Muscle of leg (tissue), 3 donors: ENCODE measurements at regions not wholly inside any gene's neighbourhood (a gene's known extent, or its start where the extent isn't known, plus 50 kb on each side); places are given as distances from the start of the nearest gene placed in this dataset.

Source experiments
- DNase-seq: peaks from one replicate; pipeline ENCODE4 v3.0.0; 2013
- H3K27ac ChIP-seq: one replicate; pipeline ENCODE4 v1.5.1; 2013; ENCODE audit warnings: mild to moderate bottlenecking, low read length, control low read depth
- H3K27me3 ChIP-seq: one replicate; pipeline ENCODE4 v1.6.1; 2013; ENCODE audit warnings: low read length; ENCODE audit not compliant: control insufficient read depth, insufficient read depth
- H3K36me3 ChIP-seq: one replicate; pipeline ENCODE4 v1.6.1; 2013; ENCODE audit warnings: low read length; ENCODE audit not compliant: control insufficient read depth, insufficient read depth
- H3K4me1 ChIP-seq: one replicate; pipeline ENCODE4 v1.6.1; 2013; ENCODE audit warnings: low read length; ENCODE audit not compliant: control insufficient read depth, insufficient read depth
- H3K4me3 ChIP-seq: one replicate; pipeline ENCODE4 v1.5.1; 2013; ENCODE audit warnings: low read length, control low read depth
- H3K9me3 ChIP-seq: replicated peaks from 2 replicates; pipeline ENCODE4 v1.6.1; 2013; ENCODE audit warnings: low read depth, low read length; ENCODE audit not compliant: control insufficient read depth
- WGBS: methylation state at CpG from one replicate; pipeline ENCODE4 v1.1.5; 2013; ENCODE audit warnings: missing lambda C conversion rate; ENCODE audit not compliant: insufficient coverage; 5-methylcytosine and 5-hydroxymethylcytosine counted together

- no peak for DNase-seq
- no peak overlapping the region for H3K4me3 ChIP-seq
- WGBS, result no CpG with 5 or more reads among the region's 1 CpG
- no peaks in the 10 kb centered on the region for H3K27me3 ChIP-seq
- H3K36me3 ChIP-seq, result no peaks in the 10 kb centered on the region
- peaks cover 2% of the 10 kb centered on the region for H3K9me3 ChIP-seq
- no peak overlapping the region for H3K27ac ChIP-seq
- no peaks in the 10 kb centered on the region for H3K4me1 ChIP-seq
These were observed 115.8 kb downstream of the SYT10 start for GRCh38 chr12:33323823-33324222.

GRCh38 chr12:33322519-33322918, 117.1 kb downstream of the SYT10 start:
- 78% methylated on average over 3 of the region's 5 CpGs for WGBS
- no peak for DNase-seq

GRCh38 chr12:33317746-33318145, 121.9 kb downstream of the SYT10 start:
- no peak overlapping the region for H3K4me3 ChIP-seq
- WGBS, result no CpG with 5 or more reads among the region's 1 CpG

More at GRCh38 chr12:33322519-33322918, 117.1 kb downstream of the SYT10 start:
- H3K36me3 ChIP-seq, result no peaks in the 10 kb centered on the region
- H3K4me3 ChIP-seq, result no peak overlapping the region
- H3K27me3 ChIP-seq, result no peaks in the 10 kb centered on the region
- no peaks in the 10 kb centered on the region for H3K9me3 ChIP-seq
- H3K27ac ChIP-seq, result no peak overlapping the region
- no peaks in the 10 kb centered on the region for H3K4me1 ChIP-seq

GRCh38 chr12:33314223-33314622, 125.4 kb downstream of the SYT10 start:
- H3K4me1 ChIP-seq, result no peaks in the 10 kb centered on the region
- no peak for DNase-seq
- H3K36me3 ChIP-seq, result no peaks in the 10 kb centered on the region
- H3K27me3 ChIP-seq, result no peaks in the 10 kb centered on the region
- no CpG with 5 or more reads among the region's 1 CpG for WGBS
- H3K9me3 ChIP-seq, result peaks cover 2% of the 10 kb centered on the region
- H3K4me3 ChIP-seq, result no peak overlapping the region
- H3K27ac ChIP-seq, result no peak overlapping the region

More at GRCh38 chr12:33317746-33318145, 121.9 kb downstream of the SYT10 start:
- H3K4me1 ChIP-seq, result no peaks in the 10 kb centered on the region
- H3K27ac ChIP-seq, result no peak overlapping the region
- H3K9me3 ChIP-seq, result peaks cover 2% of the 10 kb centered on the region
- DNase-seq, result no peak
- H3K36me3 ChIP-seq, result no peaks in the 10 kb centered on the region
- no peaks in the 10 kb centered on the region for H3K27me3 ChIP-seq

GRCh38 chr12:33313476-33313875, 126.1 kb downstream of the SYT10 start:
- no peak overlapping the region for H3K4me3 ChIP-seq
- no peaks in the 10 kb centered on the region for H3K27me3 ChIP-seq
- H3K27ac ChIP-seq, result no peak overlapping the region
- peaks cover 4% of the 10 kb centered on the region for H3K9me3 ChIP-seq
- DNase-seq, result no peak
- H3K36me3 ChIP-seq, result no peaks in the 10 kb centered on the region
- H3K4me1 ChIP-seq, result no peaks in the 10 kb centered on the region

- Histone ChIP-seq H3K4me3 (no peak overlapping the region), H3K36me3 (no peaks in the 10 kb centered on the region), H3K9me3 (peaks cover 4% of the 10 kb centered on the region), H3K27ac (no peak overlapping the region), H3K27me3 (no peaks in the 10 kb centered on the region), H3K4me1 (no peaks in the 10 kb centered on the region)
- DNase-seq, result no peak
- WGBS, result 68% methylated on average over 2 of the region's 4 CpGs
These were observed 129.1 kb downstream of the SYT10 start for GRCh38 chr12:33310471-33310870.

- Histone ChIP-seq H3K4me1 (no peaks in the 10 kb centered on the region), H3K27me3 (no peaks in the 10 kb centered on the region), H3K36me3 (no peaks in the 10 kb centered on the region), H3K27ac (no peak overlapping the region), H3K4me3 (no peak overlapping the region), H3K9me3 (peaks cover 2% of the 10 kb centered on the region)
- WGBS, result 100% methylated on average over 1 of the region's 2 CpGs
- DNase-seq, result no peak
These were observed 135.4 kb downstream of the SYT10 start for GRCh38 chr12:33304176-33304575.

GRCh38 chr12:33296529-33296928, 143.1 kb downstream of the SYT10 start:
- no peak for DNase-seq
- WGBS, result 60% methylated on average over 2 of the region's 2 CpGs
- H3K27ac ChIP-seq, result no peak overlapping the region
- H3K36me3 ChIP-seq, result no peaks in the 10 kb centered on the region
- H3K9me3 ChIP-seq, result no peaks in the 10 kb centered on the region
- no peak overlapping the region for H3K4me3 ChIP-seq
- no peaks in the 10 kb centered on the region for H3K27me3 ChIP-seq
- no peaks in the 10 kb centered on the region for H3K4me1 ChIP-seq

GRCh38 chr12:33290703-33291102, 148.9 kb downstream of the SYT10 start:
- DNase-seq, result no peak
- Histone ChIP-seq H3K4me1 (no peaks in the 10 kb centered on the region), H3K27me3 (no peaks in the 10 kb centered on the region), H3K4me3 (no peak overlapping the region), H3K9me3 (no peaks in the 10 kb centered on the region), H3K36me3 (no peaks in the 10 kb centered on the region), H3K27ac (no peak overlapping the region)
- 92% methylated on average over 1 of the region's 3 CpGs for WGBS

GRCh38 chr12:33283054-33283453, 156.6 kb downstream of the SYT10 start:
- WGBS, result no CpG with 5 or more reads among the region's 1 CpG

GRCh38 chr12:33277376-33277775, 162.2 kb downstream of the SYT10 start:
- whole genome bisulfite sequencing, result 63% methylated on average over 1 of the region's 1 CpG
- no peak for DNase-seq
- Histone ChIP-seq H3K4me1 (no peaks in the 10 kb centered on the region), H3K4me3 (no peak overlapping the region), H3K9me3 (peaks cover 20% of the 10 kb centered on the region), H3K36me3 (no peaks in the 10 kb centered on the region), H3K27ac (no peak overlapping the region), H3K27me3 (no peaks in the 10 kb centered on the region)

More at GRCh38 chr12:33283054-33283453, 156.6 kb downstream of the SYT10 start:
- no peaks in the 10 kb centered on the region for H3K4me1 ChIP-seq
- peaks cover 11% of the 10 kb centered on the region for H3K9me3 ChIP-seq
- no peak overlapping the region for H3K27ac ChIP-seq
- no peaks in the 10 kb centered on the region for H3K36me3 ChIP-seq
- no peak overlapping the region for H3K4me3 ChIP-seq
- no peaks in the 10 kb centered on the region for H3K27me3 ChIP-seq
- DNase-seq, result no peak
